OCI-M1 (cell line): ENCODE measurements at regions not wholly inside any gene's neighbourhood (a gene's known extent, or its start where the extent isn't known, plus 50 kb on each side); places are given as distances from the start of the nearest gene placed in this dataset.

Source experiments
- DNase-seq: peaks from one replicate; lab custom pipeline; 2025; lab: John Stamatoyannopoulos, UW

DNA sequence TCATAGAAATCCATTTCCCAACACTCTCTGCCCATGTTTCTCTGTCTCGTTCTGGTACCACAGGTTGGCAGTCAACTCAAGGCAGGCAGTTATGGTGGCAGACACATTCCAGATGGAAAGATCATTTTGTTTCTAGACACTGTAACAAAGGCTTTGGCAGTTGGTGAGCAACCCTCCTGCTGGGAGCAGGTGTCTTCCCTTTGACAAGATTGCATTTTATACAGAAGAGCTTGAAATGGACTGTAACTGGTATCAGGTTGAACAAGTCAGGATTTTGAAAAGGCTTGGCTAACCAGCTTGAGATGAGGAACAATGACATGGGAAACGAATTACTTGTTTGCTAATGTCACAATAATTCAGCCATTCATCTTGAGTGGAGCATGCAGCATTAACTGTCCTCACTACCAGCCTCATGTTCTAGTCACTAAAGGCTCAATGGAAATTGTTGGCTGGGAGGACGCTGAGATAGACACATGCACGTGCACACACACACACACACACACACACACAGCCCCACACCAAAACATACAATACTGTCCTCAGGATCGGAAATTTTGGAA is 170.0 kb downstream of the SEMA6D start:
- no peak for DNase-seq

DNA sequence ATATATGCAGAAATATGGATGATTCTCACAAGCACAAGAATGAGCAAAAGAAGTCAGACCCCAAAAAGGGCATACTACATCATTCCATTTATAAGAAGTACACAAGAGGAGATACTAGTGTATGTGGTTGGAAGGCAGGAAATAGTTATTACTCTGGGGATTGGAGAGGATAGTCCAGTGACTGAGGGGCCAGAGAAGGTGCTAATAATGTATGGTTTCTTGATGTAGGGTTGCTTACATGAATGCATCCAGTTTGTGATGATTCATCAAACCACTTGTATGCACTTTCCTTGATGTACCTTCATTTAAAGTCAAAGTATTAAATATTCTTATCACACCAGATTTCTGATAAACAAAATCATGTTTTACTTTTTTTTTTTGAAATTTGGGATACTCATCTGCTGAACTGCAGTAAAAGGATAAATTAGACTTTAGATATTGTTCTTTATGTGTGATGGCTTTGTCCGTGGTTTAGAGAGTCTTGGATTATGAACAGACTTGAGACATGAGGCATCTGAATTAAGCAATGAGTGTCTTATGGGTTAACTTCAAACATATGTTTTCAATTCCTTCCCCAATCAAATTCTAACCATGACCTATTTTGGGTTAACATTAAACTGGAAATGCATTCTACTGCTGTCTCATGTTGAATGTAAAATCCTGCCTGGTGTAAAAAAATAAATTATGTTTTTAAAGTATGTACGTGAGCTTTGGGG is 171.2 kb downstream of the SEMA6D start:
- no peak for DNase-seq

DNA sequence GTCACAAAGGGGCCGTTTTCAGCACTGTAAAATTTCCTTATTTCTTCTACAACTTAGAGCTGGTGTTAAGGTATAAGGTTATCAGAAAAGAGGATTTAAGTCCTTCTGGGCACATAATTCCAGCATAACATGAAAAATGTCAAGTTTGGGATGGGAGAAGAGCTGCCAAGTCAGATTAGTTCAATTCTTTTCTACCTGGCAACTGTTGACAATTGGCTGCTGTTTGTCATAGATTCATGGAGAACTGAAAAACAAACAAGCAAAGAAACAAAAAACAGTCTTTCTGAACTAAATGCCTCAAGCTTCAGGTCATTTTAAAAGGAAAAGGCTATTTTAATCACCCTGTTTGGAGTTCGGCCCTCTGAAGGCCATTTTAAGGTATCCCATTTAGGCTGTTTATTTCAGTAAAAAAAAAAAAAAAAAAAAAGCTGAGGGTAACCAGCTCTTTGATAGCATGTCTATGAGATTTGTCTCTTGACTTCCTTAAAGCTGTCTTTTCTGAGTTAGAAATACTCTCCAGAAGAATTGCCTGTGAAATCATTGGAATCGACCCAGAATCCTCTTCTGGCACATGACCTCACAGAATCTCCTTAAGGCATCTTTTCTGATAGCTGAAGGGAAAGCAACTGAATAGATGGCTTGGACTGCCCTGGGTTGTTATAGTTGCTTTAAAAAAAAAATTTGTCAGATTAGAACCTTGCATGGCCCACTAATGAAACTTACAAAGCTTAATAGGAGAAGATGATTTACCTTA is 173.3 kb downstream of the SEMA6D start:
- no peak for DNase-seq

DNA sequence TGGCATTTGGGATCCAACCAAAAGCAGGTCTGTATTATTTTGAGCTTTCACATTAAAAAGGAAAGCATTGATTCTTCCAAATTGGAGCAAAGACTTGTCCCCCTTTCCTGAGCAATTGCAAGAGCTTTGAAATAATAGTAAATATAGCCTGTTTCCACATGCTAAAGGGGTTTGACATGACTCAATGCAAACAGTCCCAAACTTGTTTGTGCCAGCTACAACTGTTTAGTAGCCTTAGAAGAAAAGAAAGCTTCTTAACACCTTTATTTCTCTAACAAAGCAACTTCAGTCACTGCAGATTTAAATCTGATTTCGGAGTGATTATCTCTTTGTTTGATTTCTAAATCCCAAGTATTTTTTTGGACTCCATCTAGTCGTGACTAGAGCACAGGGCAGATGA is 180.2 kb downstream of the SEMA6D start:
- DNase-seq, result no peak

DNA sequence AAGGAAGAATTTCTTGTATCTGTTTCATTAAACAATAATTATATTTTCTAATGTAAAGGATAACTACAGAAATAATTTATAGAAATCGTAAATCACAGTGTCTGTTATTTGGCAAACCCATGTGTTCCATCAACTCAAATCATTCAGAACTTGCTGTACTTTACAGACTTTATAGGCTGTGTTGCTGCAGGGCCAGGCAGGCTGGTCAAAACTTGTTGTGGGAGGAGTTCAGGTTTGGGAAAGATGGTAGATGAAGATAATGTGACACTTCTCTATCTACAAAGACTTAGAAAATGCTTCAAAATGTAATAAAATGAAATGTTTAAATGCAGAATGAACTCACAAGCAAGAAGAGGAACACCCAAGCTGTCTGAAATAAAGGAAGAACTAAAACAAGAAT is 183.4 kb downstream of the SEMA6D start:
- no peak for DNase-seq

DNA sequence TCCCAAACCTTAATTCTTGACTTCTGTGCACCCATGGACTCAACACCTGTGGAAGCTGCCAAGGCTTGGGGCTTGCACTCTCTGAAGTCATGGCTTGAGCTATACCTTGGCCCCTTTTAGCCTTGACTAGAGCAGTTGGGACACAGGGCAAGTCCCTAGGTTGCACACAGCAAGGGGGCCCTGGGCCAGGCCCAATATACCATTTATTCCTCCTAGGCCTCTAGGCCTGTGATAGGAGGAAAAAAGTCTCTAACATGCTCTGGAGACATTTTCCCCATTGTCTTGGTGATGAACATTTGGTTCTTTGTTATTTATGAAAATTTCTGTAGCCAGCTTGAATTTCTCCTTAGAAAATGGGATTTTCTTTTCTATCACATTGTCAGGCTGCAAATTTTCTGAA is 186.1 kb downstream of the SEMA6D start:
- DNase-seq, result no peak

DNA sequence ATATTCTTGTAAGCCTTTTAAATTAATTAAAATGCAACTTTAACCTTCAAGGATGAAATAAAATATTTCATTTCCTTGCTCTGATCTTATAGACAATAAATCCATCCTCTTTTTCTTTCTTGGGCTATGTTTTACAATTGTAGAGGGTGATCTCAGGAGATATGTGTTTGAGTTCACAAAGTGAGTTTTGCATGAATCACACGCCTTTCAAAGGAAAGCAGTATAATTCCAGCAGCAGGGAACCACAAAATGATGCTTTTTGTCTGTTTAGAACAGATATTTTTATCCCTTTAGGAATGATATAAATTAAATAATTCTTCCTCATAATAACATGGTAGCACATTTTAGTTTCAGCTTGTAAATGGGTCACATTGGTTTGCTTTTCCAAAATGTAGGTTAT is 191.2 kb downstream of the SEMA6D start:
- DNase-seq, result no peak

DNA sequence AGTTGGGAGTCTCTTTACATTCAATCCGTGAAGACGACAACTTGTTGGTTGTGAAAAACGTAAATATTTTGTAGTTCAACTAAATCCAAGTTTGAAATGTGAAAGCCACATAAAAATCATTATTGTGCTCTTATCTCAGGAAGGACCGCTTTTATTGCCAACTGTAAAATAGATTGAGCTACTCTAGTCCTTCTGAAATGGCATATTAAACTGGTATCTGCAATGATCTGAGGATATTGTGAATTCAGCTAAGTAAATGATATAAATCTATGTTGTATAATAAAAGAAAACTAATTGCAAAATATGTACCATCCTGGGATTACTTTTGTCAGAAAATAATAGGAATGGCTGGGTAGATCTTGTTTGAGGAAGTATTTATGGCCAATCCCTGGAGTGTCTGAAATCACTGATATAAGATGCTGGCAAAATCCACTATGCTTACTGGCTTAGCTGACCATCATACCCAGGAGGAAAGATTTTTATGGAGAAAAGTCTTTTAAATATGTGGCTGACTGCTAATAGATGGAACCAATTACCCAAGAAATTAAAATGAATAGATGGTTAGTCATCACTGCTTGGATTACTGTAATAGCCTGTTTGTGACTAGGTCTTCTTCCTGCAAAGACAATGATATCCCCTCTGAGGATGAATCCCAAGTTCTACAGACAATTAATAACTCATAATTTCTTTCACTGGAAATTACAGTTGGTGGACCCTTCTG is 191.8 kb downstream of the SEMA6D start:
- DNase-seq, result no peak

DNA sequence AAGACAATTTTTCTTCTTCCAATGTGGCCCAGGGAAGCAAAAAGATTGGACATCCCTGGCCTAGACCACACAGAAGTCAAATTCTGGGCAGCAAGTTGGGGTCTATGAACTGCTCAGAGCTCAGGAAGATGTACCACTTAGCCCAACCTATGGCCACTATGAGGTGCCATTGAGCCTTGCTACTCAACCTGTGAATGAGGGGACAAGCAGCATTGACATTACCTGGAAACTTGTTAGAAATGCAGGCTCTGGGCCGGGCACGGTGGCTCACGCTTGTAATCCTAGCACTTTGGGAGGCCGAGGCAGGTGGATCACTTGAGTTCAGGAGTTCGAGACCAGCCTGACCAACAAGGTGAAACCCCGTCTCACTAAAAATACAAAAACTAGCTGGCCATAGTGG is 195.6 kb downstream of the SEMA6D start:
- peak; percentile 9 for DNase-seq

DNA sequence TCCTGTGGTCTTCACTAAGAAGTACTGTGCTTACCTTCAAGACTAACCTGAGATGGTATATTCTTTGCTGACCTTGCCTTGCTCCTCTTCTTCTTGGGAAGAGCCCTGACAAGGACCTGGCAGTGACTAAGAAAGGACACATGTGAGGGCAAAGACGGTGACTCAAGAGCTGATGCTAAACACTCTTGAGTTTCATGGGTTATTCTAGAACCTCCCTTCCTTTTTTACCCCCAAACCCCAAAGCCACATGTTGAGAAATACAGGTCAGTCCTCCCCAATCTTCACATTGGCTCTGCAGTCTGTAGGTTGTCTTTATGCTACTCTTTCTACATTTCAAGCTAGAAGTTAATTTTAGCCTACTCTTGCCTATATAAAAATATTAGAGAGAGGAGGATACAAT is 200.6 kb downstream of the SEMA6D start:
- DNase-seq, result no peak

DNA sequence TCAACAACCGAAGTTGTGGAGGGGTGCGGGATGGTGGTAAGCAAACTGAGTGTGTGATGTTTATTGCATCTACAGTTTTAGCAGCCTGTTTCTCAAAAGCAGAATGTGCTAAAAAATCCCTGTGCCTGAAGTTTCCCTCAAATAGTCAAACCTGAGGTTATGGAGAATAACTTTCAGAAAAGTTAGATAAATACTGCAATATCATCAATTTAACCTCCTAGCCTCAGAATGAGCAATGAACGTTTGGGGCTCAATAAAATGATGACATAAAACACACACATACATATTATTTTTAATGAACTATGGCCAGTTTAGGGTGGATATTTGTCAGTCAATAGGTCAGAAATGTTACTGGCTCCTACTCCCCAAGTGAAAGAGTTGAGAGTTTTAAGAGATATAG is 201.6 kb downstream of the SEMA6D start:
- DNase-seq, result no peak

DNA sequence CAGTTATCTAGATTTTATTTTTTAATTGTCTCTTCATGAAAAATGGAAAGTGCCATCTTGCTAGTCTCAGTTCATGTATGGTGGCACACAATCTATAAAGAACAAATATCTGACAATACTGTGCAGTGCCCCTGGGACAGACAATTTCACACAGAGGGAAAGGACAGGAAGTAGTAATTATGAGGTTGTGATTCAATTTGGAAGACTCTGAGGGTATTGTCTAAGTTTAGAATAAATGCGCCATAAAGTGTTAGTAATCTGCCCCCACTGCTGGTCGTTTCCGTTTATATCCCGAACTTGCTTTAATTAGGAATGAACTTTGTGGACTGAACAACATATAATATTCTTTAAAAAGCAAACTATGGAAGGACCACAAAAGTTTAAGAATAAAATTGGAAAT is 196.4 kb upstream of the SLC24A5 start:
- DNase-seq, result no peak

DNA sequence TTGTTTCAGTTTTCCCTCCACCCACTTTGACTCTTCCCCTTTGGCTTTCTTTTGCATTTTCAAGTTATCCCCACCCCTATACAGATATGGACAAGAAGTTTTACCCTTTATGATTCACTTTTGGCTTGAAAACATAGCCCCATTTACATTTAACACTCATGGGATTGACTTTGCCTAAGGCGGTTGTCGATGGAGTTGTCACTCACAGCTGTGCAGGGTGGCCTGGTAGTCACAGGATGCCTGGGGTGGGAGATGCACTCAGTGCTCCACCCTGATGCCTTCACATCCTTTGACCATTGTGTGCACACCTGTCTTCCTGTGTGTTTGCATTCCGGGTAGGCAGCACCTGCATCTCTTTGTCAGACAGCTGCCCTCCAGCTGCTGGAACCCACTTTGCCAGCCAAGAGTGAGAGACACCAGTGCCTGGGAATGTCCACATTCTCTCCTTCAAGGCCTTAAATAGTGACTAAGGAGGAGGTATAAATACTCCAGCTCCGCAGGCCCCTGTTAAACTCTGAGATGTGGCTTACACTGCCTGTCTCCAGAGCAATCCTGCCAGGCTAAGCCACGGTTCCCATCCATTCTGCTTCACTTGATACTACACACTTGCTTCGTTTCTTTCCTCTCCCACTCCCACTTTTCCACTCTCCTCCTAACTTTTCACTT is 191.5 kb upstream of the SLC24A5 start:
- no peak for DNase-seq

DNA sequence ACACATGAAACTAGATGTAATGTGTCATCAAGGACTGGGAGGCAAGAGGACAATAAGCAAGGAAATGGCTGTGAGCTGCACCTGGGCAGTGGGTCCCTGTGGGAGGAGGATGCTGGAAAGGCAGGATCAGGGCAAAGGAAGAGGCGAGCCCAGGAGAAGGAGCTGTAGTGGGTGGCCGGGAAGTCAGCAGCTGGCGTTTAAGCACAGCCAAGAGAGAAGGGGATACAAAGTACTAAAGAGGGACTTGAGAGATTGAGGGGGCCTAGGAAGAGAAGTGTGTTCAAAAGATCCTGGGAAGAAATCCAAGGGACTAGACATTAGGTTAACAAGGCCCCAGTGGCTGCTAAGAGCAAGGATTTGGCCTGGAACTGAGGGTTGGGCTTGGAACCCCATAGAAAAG is 188.5 kb upstream of the SLC24A5 start:
- DNase-seq, result no peak

DNA sequence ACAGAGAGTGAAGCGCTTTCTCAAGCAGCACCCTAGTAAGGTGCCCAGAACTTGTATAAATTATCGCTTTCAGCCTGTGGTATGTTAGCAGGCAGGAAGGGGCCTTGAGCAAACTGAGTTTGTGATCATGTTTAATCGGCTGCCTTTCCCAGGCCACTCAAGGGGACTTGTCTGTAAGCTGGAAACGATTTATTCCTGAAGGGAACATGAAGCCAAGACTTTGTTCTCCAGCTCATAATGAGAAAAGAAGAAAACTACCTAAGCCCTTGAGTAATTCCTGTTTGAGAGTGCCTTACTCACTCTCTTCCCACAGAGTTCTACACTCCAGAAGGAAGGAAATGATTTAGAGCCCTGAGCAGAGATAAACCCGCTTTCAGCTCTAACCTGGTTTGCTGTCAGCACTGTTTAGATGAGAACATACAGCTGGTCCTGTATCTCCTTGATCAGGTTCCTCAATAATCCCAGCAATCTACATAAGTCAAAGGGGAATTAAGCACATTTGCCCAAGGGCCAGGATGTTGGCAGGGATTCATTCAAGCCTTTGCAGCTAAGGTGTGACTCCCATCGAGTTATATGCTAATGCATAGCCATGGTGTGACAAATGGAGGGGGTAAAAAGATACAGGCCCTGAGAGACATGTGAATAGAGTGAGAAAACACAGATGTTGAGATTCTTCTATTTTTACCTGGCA is 187.7 kb upstream of the SLC24A5 start:
- no peak for DNase-seq

DNA sequence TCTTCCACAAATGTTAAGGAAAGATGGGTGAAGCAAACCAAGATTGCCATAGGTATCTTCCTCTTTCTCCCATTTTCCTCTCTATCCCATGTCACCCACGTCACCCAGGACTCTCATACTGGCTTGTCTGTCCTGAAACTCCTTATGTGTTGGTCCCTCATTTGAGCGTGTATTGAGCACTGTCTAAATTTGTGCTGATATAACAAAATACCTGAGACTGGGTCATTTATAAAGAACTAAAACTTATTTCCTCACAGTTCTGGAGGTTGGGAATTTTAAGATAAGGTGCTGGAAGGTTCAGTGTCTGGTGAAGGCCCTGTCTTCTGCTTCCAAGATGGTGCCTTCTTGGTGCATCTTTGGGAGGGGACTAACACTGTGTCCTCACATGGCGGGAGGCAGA is 186.9 kb upstream of the SLC24A5 start:
- DNase-seq, result no peak

DNA sequence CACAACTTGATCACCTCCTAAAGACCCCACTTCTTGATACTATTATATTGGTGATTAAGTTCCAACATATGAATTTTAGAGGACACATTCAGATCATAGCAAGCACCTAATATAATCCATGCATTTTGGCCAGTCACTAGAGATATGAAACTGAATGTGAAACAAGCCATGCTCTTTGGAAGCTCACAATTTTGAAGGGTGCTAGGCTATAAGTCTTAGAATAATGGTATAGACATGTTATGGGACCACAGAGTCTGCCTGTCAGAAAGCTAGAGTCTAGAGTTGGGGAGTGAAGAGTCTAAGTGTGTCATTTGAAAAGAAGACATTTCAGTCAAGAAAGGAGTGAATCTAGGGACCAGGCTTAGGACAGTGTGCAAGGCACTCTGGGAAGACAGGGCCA is 186.4 kb upstream of the SLC24A5 start:
- DNase-seq, result no peak

DNA sequence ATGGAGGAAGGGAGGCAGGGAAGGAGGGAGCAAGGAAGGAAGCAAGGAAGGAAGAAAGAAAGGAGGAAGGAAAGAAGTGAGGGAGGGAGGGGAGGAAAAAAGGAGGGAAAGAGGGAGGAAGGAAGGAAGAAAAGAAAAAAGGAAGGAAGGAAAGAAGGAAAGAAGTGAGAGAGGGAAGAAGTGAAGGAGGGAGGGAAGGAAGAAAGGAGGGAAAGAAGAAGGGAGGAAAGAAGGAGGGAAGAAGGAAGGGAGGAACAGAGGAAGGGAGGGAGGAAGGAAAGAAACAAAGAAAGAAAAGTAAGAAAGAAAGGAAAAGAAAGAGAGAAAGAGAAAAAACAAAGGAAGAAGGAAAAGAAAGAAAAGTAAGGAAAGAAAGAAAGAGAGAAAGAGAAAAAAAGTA is 183.0 kb upstream of the SLC24A5 start:
- no peak for DNase-seq

DNA sequence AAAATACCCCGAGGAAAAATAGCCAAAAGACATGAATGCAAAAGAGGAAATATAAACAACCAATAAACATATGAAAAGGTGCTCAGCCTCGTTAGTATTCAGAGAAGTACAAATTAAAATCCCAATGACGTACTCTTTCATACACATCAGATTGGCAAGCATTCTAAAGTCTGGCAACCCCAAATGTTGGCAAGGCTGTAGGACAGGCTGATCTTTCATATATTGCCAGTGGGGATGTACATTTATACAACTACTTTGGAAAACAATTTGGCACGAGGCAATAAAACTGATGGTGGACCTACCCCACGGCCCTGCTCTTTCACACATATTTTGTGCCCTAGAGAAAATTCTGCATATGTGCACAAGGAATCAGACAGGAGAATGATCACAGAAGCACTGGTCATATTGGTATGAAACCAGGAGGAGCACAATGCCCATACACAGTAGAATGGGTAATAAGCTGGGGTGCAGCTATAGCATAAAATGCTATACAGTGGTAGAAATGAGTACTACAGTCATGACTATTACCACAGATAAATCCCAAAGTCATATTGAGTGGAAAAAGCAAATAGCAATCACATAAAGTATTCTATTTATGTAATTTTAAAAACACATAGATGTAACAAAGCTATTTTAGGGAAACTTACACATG is 176.0 kb upstream of the SLC24A5 start:
- DNase-seq, result no peak

DNA sequence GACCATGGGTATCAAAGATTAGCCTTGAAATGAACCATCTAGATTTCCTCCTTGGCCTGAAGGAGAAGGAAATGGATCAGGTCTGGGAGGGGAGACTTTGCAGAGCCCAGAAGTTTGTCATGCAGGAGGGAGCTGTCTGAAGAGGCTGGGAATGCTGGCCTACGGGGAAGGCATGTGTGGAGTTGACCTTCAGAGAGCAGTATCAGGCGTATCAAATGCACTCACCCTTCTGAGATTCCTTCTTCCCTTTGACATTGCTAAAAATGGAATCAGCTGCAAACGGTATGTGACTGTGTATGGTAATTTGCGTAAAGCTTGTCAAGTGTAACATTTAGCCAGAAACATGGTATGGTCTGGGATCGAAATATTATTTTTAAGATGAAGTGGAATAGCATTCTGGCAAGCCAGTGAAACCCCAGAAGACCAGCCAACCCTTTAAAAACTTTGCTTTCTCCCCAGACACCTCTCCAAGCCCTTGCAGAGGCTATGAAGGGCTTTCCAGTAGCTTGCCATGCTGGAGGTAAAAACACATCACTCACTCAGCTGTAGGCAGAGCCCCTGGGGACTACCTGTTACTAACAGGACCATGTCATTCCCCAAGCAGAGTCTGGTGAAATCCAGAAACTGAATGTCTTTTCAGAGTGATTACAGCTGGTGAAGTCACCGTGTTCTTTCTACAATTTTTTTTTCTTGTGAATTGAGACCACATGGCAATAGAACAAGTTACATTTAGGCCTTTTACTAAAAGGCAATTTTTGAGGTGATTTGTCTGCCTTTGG is 174.7 kb upstream of the SLC24A5 start:
- DNase-seq, result no peak
